ENCODE measurements at regions not wholly inside any gene's neighbourhood (a gene's known extent, or its start where the extent isn't known, plus 50 kb on each side); places are given as distances from the start of the nearest gene placed in this dataset.

GRCh38 chr6:80771941-80772340, 665.5 kb downstream of the BCKDHB start:
- Histone ChIP-seq H3K9me3 (ENCODE audit: severe bottlenecking) (no peaks in the 10 kb centered on the region), H3K27me3 (ENCODE audit: insufficient read depth, poor library complexity, severe bottlenecking) (no peaks in the 10 kb centered on the region), H3K4me1 (ENCODE audit: insufficient read depth, poor library complexity, severe bottlenecking) (no peaks in the 10 kb centered on the region), H3K36me3 (ENCODE audit: low read depth) (no peaks in the 10 kb centered on the region), H3K4me3 (ENCODE audit: severe bottlenecking) (no peak overlapping the region), H3K27ac (ENCODE audit: poor library complexity, severe bottlenecking) (no peak overlapping the region)
- peak; percentile 45; the same call in 2 of the 3 replicates for ATAC-seq (ENCODE audit: low read depth)
- no peak for DNase-seq (ENCODE audit: low spot score)
- no peak for TF ChIP-seq CTCF (IDR thresholded peaks at IDR 0.05; ENCODE audit: poor library complexity, severe bottlenecking)

- Histone ChIP-seq H3K4me1 (ENCODE audit: insufficient read depth, poor library complexity, severe bottlenecking) (no peaks in the 10 kb centered on the region), H3K27me3 (ENCODE audit: insufficient read depth, poor library complexity, severe bottlenecking) (no peaks in the 10 kb centered on the region), H3K4me3 (ENCODE audit: severe bottlenecking) (no peak overlapping the region), H3K36me3 (ENCODE audit: low read depth) (no peaks in the 10 kb centered on the region), H3K27ac (ENCODE audit: poor library complexity, severe bottlenecking) (no peak overlapping the region), H3K9me3 (ENCODE audit: severe bottlenecking) (no peaks in the 10 kb centered on the region)
- ATAC-seq (ENCODE audit: low read depth), result no peak
- TF ChIP-seq CTCF (IDR thresholded peaks at IDR 0.05; ENCODE audit: poor library complexity, severe bottlenecking), result no peak
- no peak for DNase-seq (ENCODE audit: low spot score)
These were observed 662.6 kb downstream of the BCKDHB start for GRCh38 chr6:80769106-80769505.

- Histone ChIP-seq H3K9me3 (ENCODE audit: severe bottlenecking) (no peaks in the 10 kb centered on the region), H3K4me1 (ENCODE audit: insufficient read depth, poor library complexity, severe bottlenecking) (no peaks in the 10 kb centered on the region), H3K4me3 (ENCODE audit: severe bottlenecking) (no peak overlapping the region), H3K36me3 (ENCODE audit: low read depth) (no peaks in the 10 kb centered on the region), H3K27ac (ENCODE audit: poor library complexity, severe bottlenecking) (no peak overlapping the region), H3K27me3 (ENCODE audit: insufficient read depth, poor library complexity, severe bottlenecking) (no peaks in the 10 kb centered on the region)
- ATAC-seq (ENCODE audit: low read depth), result peak; percentile 66; the same call in 2 of the 3 replicates
- TF ChIP-seq CTCF (IDR thresholded peaks at IDR 0.05; ENCODE audit: poor library complexity, severe bottlenecking), result no peak
- DNase-seq (ENCODE audit: low spot score), result no peak
These were observed 661.3 kb downstream of the BCKDHB start for GRCh38 chr6:80767808-80768207.

GRCh38 chr6:80744213-80744612, 637.7 kb downstream of the BCKDHB start:
- Histone ChIP-seq H3K9me3 (ENCODE audit: severe bottlenecking) (no peaks in the 10 kb centered on the region), H3K27ac (ENCODE audit: poor library complexity, severe bottlenecking) (no peak overlapping the region), H3K4me1 (ENCODE audit: insufficient read depth, poor library complexity, severe bottlenecking) (no peaks in the 10 kb centered on the region), H3K36me3 (ENCODE audit: low read depth) (no peaks in the 10 kb centered on the region), H3K4me3 (ENCODE audit: severe bottlenecking) (no peak overlapping the region), H3K27me3 (ENCODE audit: insufficient read depth, poor library complexity, severe bottlenecking) (no peaks in the 10 kb centered on the region)
- DNase-seq (ENCODE audit: low spot score) (no peak), ATAC-seq (ENCODE audit: low read depth) (no peak)
- no peak for TF ChIP-seq CTCF (IDR thresholded peaks at IDR 0.05; ENCODE audit: poor library complexity, severe bottlenecking)

- no peaks in the 10 kb centered on the region for H3K4me1 ChIP-seq (ENCODE audit: insufficient read depth, poor library complexity, severe bottlenecking)
- H3K27ac ChIP-seq (ENCODE audit: poor library complexity, severe bottlenecking), result no peak overlapping the region
- DNase-seq (ENCODE audit: low spot score), result no peak
- H3K36me3 ChIP-seq (ENCODE audit: low read depth), result no peaks in the 10 kb centered on the region
- no peak overlapping the region for H3K4me3 ChIP-seq (ENCODE audit: severe bottlenecking)
- peak; percentile 38; the same call in 1 of the 3 replicates for ATAC-seq (ENCODE audit: low read depth)
- H3K27me3 ChIP-seq (ENCODE audit: insufficient read depth, poor library complexity, severe bottlenecking), result no peaks in the 10 kb centered on the region
- peak; percentile 58 for TF ChIP-seq CTCF (IDR thresholded peaks at IDR 0.05; ENCODE audit: poor library complexity, severe bottlenecking)
- H3K9me3 ChIP-seq (ENCODE audit: severe bottlenecking), result no peaks in the 10 kb centered on the region
These were observed 636.0 kb downstream of the BCKDHB start for GRCh38 chr6:80742481-80742880.
